SK-N-SH treated with all-trans-retinoic acid at 6 μM for 48 hours (cell line): ENCODE measurements at regions not wholly inside any gene's neighbourhood (a gene's known extent, or its start where the extent isn't known, plus 50 kb on each side); places are given as distances from the start of the nearest gene placed in this dataset.

Experiments used
- ATAC-seq: fragments of 200-7000 bp; cut with Tn5 transposase; 3 replicates; pipeline ENCODE4 v1.9.1; 2020; ENCODE audit warnings: mild to moderate bottlenecking, moderate library complexity
- ARNTL ChIP-seq: fragments of 450-650 bp; formaldehyde crosslinking; IDR thresholded peaks from 2 replicates; pipeline ENCODE4 v1.5.0; 2020; ENCODE audit warnings: low read depth, mild to moderate bottlenecking, moderate library complexity, borderline replicate concordance
- BACH2 ChIP-seq: fragments of 250-450 bp; sonication (Bioruptor Pico); IDR thresholded peaks from 2 replicates; pipeline ENCODE4 v1.9.0; 2021; ENCODE audit warnings: mild to moderate bottlenecking, borderline replicate concordance
- CSDC2 ChIP-seq: fragments of 250-450 bp; sonication (Bioruptor Pico); IDR thresholded peaks from 2 replicates; pipeline ENCODE4 v1.5.0; 2020; ENCODE audit warnings: mild to moderate bottlenecking, moderate library complexity
- CSRNP3 ChIP-seq: fragments of 250-450 bp; sonication (Bioruptor Pico); IDR thresholded peaks from 2 replicates; pipeline ENCODE4 v1.5.1; 2021; ENCODE audit warnings: mild to moderate bottlenecking, moderate library complexity
- ESRRG ChIP-seq: fragments of 250-450 bp; sonication (Bioruptor Pico); IDR thresholded peaks from 2 replicates; pipeline ENCODE4 v1.6.1; 2021; ENCODE audit warnings: mild to moderate bottlenecking
- GLIS3 ChIP-seq: fragments of 250-450 bp; sonication (Bioruptor Pico); IDR thresholded peaks from 2 replicates; pipeline ENCODE4 v1.5.0; 2020; ENCODE audit warnings: mild to moderate bottlenecking, moderate library complexity
- ISL1 ChIP-seq: fragments of 250-450 bp; sonication (Bioruptor Pico); IDR thresholded peaks from 2 replicates; pipeline ENCODE4 v2.1.2; 2022; ENCODE audit warnings: mild to moderate bottlenecking, moderate library complexity
- OSR1 ChIP-seq: fragments of 250-450 bp; sonication (Bioruptor Pico); IDR thresholded peaks from 2 replicates; pipeline ENCODE4 v1.8.0; 2022; ENCODE audit warnings: moderate library complexity, mild to moderate bottlenecking, inconsistent platforms
- PPARA ChIP-seq: fragments of 250-450 bp; sonication (Bioruptor Pico); IDR thresholded peaks from 2 replicates; pipeline ENCODE4 v1.5.0; 2020; ENCODE audit warnings: mild to moderate bottlenecking, borderline replicate concordance
- RARB ChIP-seq: fragments of 250-450 bp; sonication (Bioruptor Pico); IDR thresholded peaks from 2 replicates; pipeline ENCODE4 v1.8.0; 2021; ENCODE audit warnings: mild to moderate bottlenecking, moderate library complexity
- SNAI2 ChIP-seq: fragments of 250-450 bp; sonication (Bioruptor Pico); IDR thresholded peaks from 2 replicates; pipeline ENCODE4 v1.5.0; 2020; ENCODE audit warnings: mild to moderate bottlenecking, moderate library complexity
- TCF4 ChIP-seq: fragments of 250-450 bp; sonication (Bioruptor Pico); IDR thresholded peaks from 2 replicates; pipeline ENCODE4 v1.8.0; 2021; ENCODE audit warnings: mild to moderate bottlenecking, moderate library complexity, borderline replicate concordance
- TOX ChIP-seq: fragments of 250-450 bp; sonication (Bioruptor Pico); IDR thresholded peaks from 2 replicates; pipeline ENCODE4 v1.8.0; 2021; ENCODE audit warnings: mild to moderate bottlenecking, moderate library complexity, borderline replicate concordance
- ZC3H10 ChIP-seq: fragments of 250-450 bp; sonication (Bioruptor Pico); IDR thresholded peaks from 2 replicates; pipeline ENCODE4 v1.5.1; 2021; ENCODE audit warnings: mild to moderate bottlenecking, moderate library complexity
- ZFP3 ChIP-seq: fragments of 250-450 bp; sonication (Bioruptor Pico); IDR thresholded peaks from 2 replicates; pipeline ENCODE4 v1.5.0; 2020; ENCODE audit warnings: mild to moderate bottlenecking, moderate library complexity
- ZFP30 ChIP-seq: fragments of 450-650 bp; formaldehyde crosslinking; IDR thresholded peaks from 2 replicates; pipeline ENCODE4 v1.5.0; 2022; ENCODE audit warnings: mild to moderate bottlenecking, moderate library complexity
- ZNF565 ChIP-seq: fragments of 450-650 bp; formaldehyde crosslinking; conservative IDR thresholded peaks from 2 replicates; pipeline ENCODE4 v1.5.0; 2020; ENCODE audit warnings: low read depth, mild to moderate bottlenecking, moderate library complexity
- ZNF8 ChIP-seq: fragments of 450-650 bp; formaldehyde crosslinking; IDR thresholded peaks from 2 replicates; pipeline ENCODE4 v1.5.0; 2020; ENCODE audit warnings: mild to moderate bottlenecking, moderate library complexity
- TF ChIP-seq, protein P1 (sequence below): fragments of 250-450 bp; sonication (Bioruptor Pico); IDR thresholded peaks from 2 replicates; pipeline ENCODE4 v1.8.0; 2021; ENCODE audit warnings: low read depth, mild to moderate bottlenecking, moderate library complexity, borderline replicate concordance
- TF ChIP-seq, protein P2 (sequence below): fragments of 250-450 bp; sonication (Bioruptor Pico); IDR thresholded peaks from 2 replicates; pipeline ENCODE4 v1.8.0; 2020; ENCODE audit warnings: mild to moderate bottlenecking, moderate library complexity, borderline replicate concordance
- TF ChIP-seq, protein P3 (sequence below): fragments of 250-450 bp; sonication (Bioruptor Pico); IDR thresholded peaks from 2 replicates; pipeline ENCODE4 v1.5.1; 2020; ENCODE audit warnings: low read depth, mild to moderate bottlenecking, moderate library complexity

DNA sequence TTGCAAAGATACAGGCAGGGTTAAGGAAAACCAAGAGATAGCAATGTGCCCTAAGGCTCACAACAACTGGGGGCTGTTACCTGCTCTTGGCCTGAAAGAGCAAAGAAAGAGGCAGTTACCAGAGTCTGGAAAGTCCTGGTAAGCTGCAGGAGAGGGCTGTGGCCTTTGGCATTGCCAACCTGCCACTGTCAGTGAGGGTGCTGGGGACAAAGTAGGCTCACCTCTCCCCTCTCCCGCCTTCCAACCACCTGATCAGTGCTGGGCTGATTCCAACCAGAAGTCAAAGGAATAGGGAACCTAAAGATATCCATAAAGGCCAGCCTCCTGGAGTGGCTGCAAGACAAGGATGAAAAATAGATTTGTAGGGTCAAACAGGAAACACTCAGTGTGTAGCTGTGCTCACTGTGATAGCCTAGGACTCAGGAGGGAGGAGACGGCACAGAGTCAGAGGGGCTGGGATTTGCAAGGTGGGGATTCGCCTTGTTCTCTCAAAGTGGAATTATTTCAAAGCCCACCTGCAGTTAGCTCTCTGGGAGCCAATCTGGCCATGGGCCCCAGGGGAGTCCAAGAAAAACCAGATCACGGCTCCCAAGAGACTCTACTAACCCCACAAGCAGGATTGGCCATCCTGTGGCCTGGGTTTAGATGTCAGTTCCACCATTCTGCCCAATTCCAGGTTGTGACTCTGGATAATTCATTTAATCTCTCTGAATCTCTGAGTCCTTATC is 204.0 kb upstream of the BCL6 start:
- no peak for TF ChIP-seq OSR1
- TF ChIP-seq, protein P1, sequence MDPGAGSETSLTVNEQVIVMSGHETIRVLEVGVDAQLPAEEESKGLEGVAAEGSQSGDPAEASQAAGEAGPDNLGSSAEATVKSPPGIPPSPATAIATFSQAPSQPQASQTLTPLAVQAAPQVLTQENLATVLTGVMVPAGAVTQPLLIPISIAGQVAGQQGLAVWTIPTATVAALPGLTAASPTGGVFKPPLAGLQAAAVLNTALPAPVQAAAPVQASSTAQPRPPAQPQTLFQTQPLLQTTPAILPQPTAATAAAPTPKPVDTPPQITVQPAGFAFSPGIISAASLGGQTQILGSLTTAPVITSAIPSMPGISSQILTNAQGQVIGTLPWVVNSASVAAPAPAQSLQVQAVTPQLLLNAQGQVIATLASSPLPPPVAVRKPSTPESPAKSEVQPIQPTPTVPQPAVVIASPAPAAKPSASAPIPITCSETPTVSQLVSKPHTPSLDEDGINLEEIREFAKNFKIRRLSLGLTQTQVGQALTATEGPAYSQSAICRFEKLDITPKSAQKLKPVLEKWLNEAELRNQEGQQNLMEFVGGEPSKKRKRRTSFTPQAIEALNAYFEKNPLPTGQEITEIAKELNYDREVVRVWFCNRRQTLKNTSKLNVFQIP (CRISPR knock-in tag) = no peak
- no peak for TF ChIP-seq ZFP30 (CRISPR knock-in tag)
- TF ChIP-seq CSRNP3 (CRISPR knock-in tag) = no peak
- no peak for TF ChIP-seq CSDC2 (CRISPR knock-in tag)
- TF ChIP-seq ZFP3 = no peak
- no peak for TF ChIP-seq RARB
- no peak for TF ChIP-seq ISL1 (CRISPR knock-in tag)
- TF ChIP-seq, protein P2, sequence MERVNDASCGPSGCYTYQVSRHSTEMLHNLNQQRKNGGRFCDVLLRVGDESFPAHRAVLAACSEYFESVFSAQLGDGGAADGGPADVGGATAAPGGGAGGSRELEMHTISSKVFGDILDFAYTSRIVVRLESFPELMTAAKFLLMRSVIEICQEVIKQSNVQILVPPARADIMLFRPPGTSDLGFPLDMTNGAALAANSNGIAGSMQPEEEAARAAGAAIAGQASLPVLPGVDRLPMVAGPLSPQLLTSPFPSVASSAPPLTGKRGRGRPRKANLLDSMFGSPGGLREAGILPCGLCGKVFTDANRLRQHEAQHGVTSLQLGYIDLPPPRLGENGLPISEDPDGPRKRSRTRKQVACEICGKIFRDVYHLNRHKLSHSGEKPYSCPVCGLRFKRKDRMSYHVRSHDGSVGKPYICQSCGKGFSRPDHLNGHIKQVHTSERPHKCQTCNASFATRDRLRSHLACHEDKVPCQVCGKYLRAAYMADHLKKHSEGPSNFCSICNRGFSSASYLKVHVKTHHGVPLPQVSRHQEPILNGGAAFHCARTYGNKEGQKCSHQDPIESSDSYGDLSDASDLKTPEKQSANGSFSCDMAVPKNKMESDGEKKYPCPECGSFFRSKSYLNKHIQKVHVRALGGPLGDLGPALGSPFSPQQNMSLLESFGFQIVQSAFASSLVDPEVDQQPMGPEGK (CRISPR knock-in tag) = no peak
- TF ChIP-seq GLIS3 (CRISPR knock-in tag) = no peak
- TF ChIP-seq TOX (CRISPR knock-in tag) = no peak
- TF ChIP-seq ZNF8 (CRISPR knock-in tag) = no peak
- no peak for TF ChIP-seq SNAI2 (CRISPR knock-in tag)
- no peak for TF ChIP-seq ESRRG (CRISPR knock-in tag)
- no peak for TF ChIP-seq TCF4 (CRISPR knock-in tag)
- no peak for TF ChIP-seq ZC3H10 (CRISPR knock-in tag)
- no peak for TF ChIP-seq ARNTL (CRISPR knock-in tag)
- TF ChIP-seq, protein P3, sequence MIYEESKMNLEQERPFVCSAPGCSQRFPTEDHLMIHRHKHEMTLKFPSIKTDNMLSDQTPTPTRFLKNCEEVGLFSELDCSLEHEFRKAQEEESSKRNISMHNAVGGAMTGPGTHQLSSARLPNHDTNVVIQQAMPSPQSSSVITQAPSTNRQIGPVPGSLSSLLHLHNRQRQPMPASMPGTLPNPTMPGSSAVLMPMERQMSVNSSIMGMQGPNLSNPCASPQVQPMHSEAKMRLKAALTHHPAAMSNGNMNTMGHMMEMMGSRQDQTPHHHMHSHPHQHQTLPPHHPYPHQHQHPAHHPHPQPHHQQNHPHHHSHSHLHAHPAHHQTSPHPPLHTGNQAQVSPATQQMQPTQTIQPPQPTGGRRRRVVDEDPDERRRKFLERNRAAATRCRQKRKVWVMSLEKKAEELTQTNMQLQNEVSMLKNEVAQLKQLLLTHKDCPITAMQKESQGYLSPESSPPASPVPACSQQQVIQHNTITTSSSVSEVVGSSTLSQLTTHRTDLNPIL (CRISPR knock-in tag) = no peak
- no peak for TF ChIP-seq PPARA (CRISPR knock-in tag)

GRCh38 chr3:187950671-187951070 is 203.3 kb upstream of the LPP start:
- ATAC-seq = no peak
- no peak for TF ChIP-seq TCF4 (CRISPR knock-in tag)
- TF ChIP-seq ZNF565 (CRISPR knock-in tag) = no peak
- no peak for TF ChIP-seq BACH2

More for the DNA sequence above, 204.0 kb upstream of the BCL6 start:
- ATAC-seq = no peak

- TF ChIP-seq ZNF565 (CRISPR knock-in tag) (no peak), GLIS3 (CRISPR knock-in tag) (no peak), PPARA (CRISPR knock-in tag) (no peak), ZFP30 (CRISPR knock-in tag) (no peak)
- TF ChIP-seq, protein P2 (CRISPR knock-in tag) = no peak
- no peak for ATAC-seq
These were observed 202.3 kb upstream of the LPP start for GRCh38 chr3:187951452-187952190.
